Common myeloid progenitor, CD34-positive (primary cell): ENCODE measurements at regions not wholly inside any gene's neighbourhood (a gene's known extent, or its start where the extent isn't known, plus 50 kb on each side); places are given as distances from the start of the nearest gene placed in this dataset.

Experiments
- CTCF ChIA-PET: fragments of 350-600 bp; sonication (Branson Sonifier 250); formaldehyde crosslinking; loops from one replicate; lab custom pipeline; 2021; ENCODE audit warnings: antibody characterized with exemption; lab: Charles Lee
- POLR2A ChIA-PET: fragments of 350-600 bp; sonication (Branson Sonifier 250); formaldehyde crosslinking; loops from one replicate; lab custom pipeline; 2021; ENCODE audit warnings: antibody characterized with exemption; lab: Charles Lee
- DNase-seq, 3 donors: peaks; one replicate each; pipeline versions ENCODE4 v3.0.0 to v3.0.0-alpha.2; 2013
- H3K27ac ChIP-seq, 2 experiments: 1 replicate in 1 of 2; 2 replicates in 1 of 2; pipeline ENCODE4 v1.7.0; 2013; ENCODE audit warnings: inconsistent platforms in 2 of 2, low read length in 2 of 2, mild to moderate bottlenecking in 2 of 2, low read depth in 1 of 2, moderate library complexity in 1 of 2; ENCODE audit not compliant: severe bottlenecking in 2 of 2, insufficient read depth in 1 of 2, poor library complexity in 1 of 2
- H3K27me3 ChIP-seq, 5 experiments: replicated peaks in 2 of 5; 1 replicate in 3 of 5; 2 replicates in 2 of 5; pipeline versions ENCODE4 v1.6.1 to v1.7.0; 2013; ENCODE audit warnings: low read length in 4 of 5, mild to moderate bottlenecking in 2 of 5, moderate library complexity in 2 of 5, inconsistent platforms in 1 of 5; ENCODE audit not compliant: insufficient read depth in 5 of 5, control insufficient read depth in 4 of 5
- H3K36me3 ChIP-seq, 4 experiments: 1 replicate in 2 of 4; 2 replicates in 2 of 4; pipeline versions ENCODE4 v1.6.1 to v1.7.0; 2013; ENCODE audit warnings: low read length in 3 of 4, control low read depth in 1 of 4, mild to moderate bottlenecking in 1 of 4; ENCODE audit not compliant: control insufficient read depth in 4 of 4, insufficient read depth in 4 of 4
- H3K4me1 ChIP-seq, 4 experiments: 1 replicate in 3 of 4; 2 replicates in 1 of 4; pipeline versions ENCODE4 v1.6.1 to v1.7.1; 2013; ENCODE audit warnings: low read length in 3 of 4, mild to moderate bottlenecking in 3 of 4, control low read depth in 1 of 4, inconsistent platforms in 1 of 4, moderate library complexity in 1 of 4; ENCODE audit not compliant: control insufficient read depth in 4 of 4, insufficient read depth in 4 of 4; ENCODE audit errors: control extremely low read depth in 1 of 4
- H3K4me3 ChIP-seq, 7 experiments: 1 replicate in 4 of 7; 2 replicates in 3 of 7; pipeline versions ENCODE4 v1.5.1 to v1.7.0; 2013; ENCODE audit warnings: mild to moderate bottlenecking in 7 of 7, low read length in 6 of 7, moderate library complexity in 6 of 7, inconsistent platforms in 2 of 7, low read depth in 2 of 7, control low read depth in 1 of 7; ENCODE audit not compliant: insufficient read depth in 4 of 7, control insufficient read depth in 1 of 7; ENCODE audit errors: extremely low read depth in 1 of 7
- H3K9me3 ChIP-seq, 5 experiments: 1 replicate in 4 of 5; 2 replicates in 1 of 5; pipeline versions ENCODE4 v1.6.1 to v1.7.1; 2013; ENCODE audit warnings: low read length in 4 of 5, mild to moderate bottlenecking in 2 of 5, inconsistent platforms in 1 of 5, low read depth in 1 of 5, moderate library complexity in 1 of 5; ENCODE audit not compliant: control insufficient read depth in 4 of 5, insufficient read depth in 2 of 5; ENCODE audit errors: control extremely low read depth in 1 of 5
- WGBS: methylation state at CpG from one replicate; pipeline ENCODE4 v1.1.5; 2013; ENCODE audit not compliant: insufficient coverage; 5-methylcytosine and 5-hydroxymethylcytosine counted together

DNA sequence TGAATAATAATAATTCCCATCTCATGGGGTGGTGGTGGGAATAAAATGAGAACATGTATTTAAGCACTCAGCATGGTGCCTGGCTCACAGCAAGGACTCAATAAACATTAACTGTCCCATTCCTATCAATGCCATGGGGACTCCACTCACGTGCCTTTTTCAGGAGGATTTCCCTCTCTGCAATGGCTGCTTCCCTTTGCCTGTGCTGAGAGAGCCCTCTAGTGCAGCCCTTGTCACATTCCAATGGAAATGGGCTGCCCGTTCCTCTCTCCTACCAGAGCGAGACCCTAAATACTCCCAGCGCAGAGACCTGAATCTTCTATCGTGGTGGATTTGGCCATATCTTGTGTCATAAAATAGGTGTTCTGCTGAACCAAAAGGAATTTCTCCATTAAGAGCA is 621.5 kb upstream of the B3GAT1 start:
- peaks cover 0 to 6% (median 2%) of the 10 kb centered on the region in 5 experiments for H3K27me3 ChIP-seq
- H3K4me1 ChIP-seq, result no peaks in the 10 kb centered on the region
- no peak for DNase-seq
- H3K36me3 ChIP-seq, result no peaks in the 10 kb centered on the region
- ChIA-PET POLR2A (no interaction called here), CTCF (no interaction called here)
- no peaks in the 10 kb centered on the region for H3K9me3 ChIP-seq
- WGBS, result 28% methylated on average over 5 of the region's 5 CpGs
- H3K27ac ChIP-seq, result no peak overlapping the region
- H3K4me3 ChIP-seq, result no peak overlapping the region

DNA sequence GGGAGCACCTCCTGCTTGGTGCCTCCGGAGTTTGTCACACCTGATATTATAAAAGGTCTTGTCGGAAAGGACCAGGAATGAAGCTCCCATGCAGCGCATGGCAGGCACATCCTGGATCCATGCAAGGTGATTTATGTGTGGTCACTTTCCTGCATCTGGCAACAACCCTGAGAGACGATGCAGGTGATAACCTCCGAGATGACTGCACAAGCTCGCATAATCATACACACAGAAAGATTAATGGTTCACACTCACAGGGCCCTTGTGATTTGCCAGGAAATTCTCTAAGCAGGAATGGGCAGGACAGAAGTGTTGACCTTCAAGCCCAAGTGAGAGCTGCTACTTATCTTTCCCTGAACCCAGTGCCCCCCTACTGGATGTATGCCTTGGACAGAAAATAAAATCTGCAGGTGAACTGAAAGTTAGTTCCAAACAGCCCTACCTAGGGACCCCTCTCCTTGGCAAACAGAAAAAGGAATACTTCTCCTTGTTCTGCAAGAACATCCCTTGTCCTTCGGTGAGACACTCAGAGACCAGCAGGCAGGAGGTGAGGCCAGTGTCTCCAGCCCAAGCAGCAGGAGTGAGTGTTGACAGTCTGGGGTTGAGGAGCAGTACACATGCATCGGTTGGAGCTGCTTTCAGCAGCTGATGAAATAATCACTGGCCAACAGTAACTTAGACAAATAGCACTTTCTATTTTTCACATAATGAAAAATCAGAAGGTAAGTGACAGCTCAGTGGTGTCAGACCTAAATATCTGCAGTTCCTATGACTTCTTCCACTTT is 619.4 kb upstream of the B3GAT1 start:
- H3K27ac ChIP-seq, result no peak overlapping the region
- no peaks in the 10 kb centered on the region for H3K4me1 ChIP-seq
- 85% methylated on average over 4 of the region's 8 CpGs for WGBS
- no peak for DNase-seq
- H3K4me3 ChIP-seq, result no peak overlapping the region
- peaks cover 0 to 6% (median 2%) of the 10 kb centered on the region in 5 experiments for H3K27me3 ChIP-seq
- H3K9me3 ChIP-seq, result no peaks in the 10 kb centered on the region
- ChIA-PET POLR2A (no interaction called here), CTCF (no interaction called here)
- no peaks in the 10 kb centered on the region for H3K36me3 ChIP-seq

DNA sequence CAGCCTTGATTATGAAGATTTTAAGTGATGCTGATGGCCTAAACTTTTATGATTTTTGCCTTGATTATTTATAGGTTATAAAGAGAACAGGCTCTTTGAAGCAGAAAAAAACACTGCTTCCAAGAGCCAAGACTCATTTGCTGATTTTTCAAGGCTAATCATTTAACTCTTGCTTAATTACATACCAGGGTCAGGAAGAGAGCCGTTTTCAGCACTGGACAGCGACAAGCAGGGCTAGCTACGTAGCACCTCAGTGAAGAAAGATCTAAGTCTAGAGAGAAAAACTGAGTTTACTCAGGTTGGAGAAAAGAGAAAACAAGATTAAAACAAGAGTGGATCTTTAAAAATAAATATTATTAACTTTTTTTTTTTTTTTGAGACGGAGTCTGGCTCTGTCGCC is 615.4 kb upstream of the B3GAT1 start:
- Histone ChIP-seq H3K4me1 (no peaks in the 10 kb centered on the region), H3K27ac (no peak overlapping the region), H3K4me3 (no peak overlapping the region), H3K36me3 (no peaks in the 10 kb centered on the region), H3K27me3 (peaks cover 0 to 6% (median 2%) of the 10 kb centered on the region in 5 experiments), H3K9me3 (no peaks in the 10 kb centered on the region)
- ChIA-PET POLR2A (no interaction called here), CTCF (no interaction called here)
- WGBS, result 0% methylated on average over 1 of the region's 5 CpGs
- DNase-seq, result peak; percentile 24 to 60 (median 59)

DNA sequence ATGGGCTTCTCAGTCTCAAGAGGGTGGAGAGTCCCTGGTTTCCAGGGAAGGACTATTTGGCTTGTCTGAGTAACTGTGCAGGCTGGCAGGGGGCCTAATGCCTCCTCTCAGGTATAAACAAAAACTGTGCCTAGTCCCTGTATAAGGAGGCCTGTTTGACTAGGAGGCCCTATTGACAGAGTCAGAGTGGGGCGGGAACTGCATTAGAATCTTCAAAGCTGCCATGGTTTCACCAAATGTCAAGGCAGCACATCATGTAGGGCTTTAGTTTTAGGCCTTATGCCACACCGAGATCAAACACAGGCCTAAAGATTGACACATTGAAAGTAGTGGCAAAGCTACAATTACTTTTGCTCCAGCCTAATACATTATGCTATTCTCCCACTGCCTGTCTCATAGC is 611.5 kb upstream of the B3GAT1 start:
- POLR2A ChIA-PET, result no interaction called here
- 85% methylated on average over 2 of the region's 2 CpGs for WGBS

DNA sequence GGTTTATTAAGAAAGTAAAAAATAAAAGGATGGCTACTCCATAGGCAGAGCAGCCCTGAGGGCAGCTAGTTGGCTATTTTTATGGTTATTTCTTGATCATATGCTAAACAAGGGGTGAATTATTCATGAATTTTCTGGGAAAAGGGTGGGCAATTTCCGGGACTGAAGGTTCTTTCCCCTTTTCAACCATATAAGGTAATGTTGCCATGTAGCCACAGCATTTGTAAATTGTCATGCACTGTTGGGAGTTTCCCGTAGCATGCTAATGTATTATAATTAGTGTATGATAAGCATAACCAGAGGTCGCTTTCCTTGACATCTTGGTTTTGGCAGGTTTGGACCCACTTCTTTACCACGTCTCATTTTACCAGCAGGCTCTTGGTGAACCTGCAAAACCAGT is 610.4 kb upstream of the B3GAT1 start:
- no peaks in the 10 kb centered on the region for H3K36me3 ChIP-seq
- no peaks in the 10 kb centered on the region for H3K27me3 ChIP-seq
- ChIA-PET POLR2A (no interaction called here), CTCF (no interaction called here)
- DNase-seq, result no peak
- WGBS, result 76% methylated on average over 2 of the region's 4 CpGs
- H3K4me1 ChIP-seq, result no peaks in the 10 kb centered on the region
- no peaks in the 10 kb centered on the region for H3K9me3 ChIP-seq
- H3K27ac ChIP-seq, result no peak overlapping the region
- H3K4me3 ChIP-seq, result no peak overlapping the region

More for the DNA sequence above, 611.5 kb upstream of the B3GAT1 start:
- Histone ChIP-seq H3K4me3 (no peak overlapping the region), H3K9me3 (no peaks in the 10 kb centered on the region), H3K27me3 (no peaks in the 10 kb centered on the region), H3K4me1 (no peaks in the 10 kb centered on the region), H3K36me3 (no peaks in the 10 kb centered on the region), H3K27ac (no peak overlapping the region)
- DNase-seq, result no peak
- CTCF ChIA-PET, result no interaction called here

DNA sequence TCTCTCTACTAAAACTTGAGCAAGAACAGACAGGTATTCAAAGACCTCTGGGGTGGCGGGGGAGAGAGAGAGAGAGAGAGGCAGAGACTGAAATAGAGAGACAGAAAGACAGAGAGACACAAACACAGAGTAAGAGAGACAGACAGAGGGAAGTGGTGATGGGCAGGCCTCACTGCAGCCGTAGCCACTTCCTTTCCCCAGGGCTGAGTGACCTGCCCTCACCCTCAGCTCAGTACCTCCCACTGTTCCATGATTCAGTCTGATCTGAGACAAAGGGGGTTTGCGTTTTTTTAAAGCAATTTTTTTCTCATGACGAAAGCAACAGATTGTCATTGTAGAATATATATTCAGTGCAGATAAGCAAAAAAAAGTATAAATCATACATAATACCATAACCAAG is 607.9 kb upstream of the B3GAT1 start:
- DNase-seq, result no peak
- no peaks in the 10 kb centered on the region for H3K36me3 ChIP-seq
- ChIA-PET POLR2A (no interaction called here), CTCF (no interaction called here)
- WGBS, result 100% methylated on average over 1 of the region's 4 CpGs
- H3K4me1 ChIP-seq, result no peaks in the 10 kb centered on the region
- H3K4me3 ChIP-seq, result no peak overlapping the region
- no peaks in the 10 kb centered on the region for H3K9me3 ChIP-seq
- H3K27me3 ChIP-seq, result no peaks in the 10 kb centered on the region
- no peak overlapping the region for H3K27ac ChIP-seq

DNA sequence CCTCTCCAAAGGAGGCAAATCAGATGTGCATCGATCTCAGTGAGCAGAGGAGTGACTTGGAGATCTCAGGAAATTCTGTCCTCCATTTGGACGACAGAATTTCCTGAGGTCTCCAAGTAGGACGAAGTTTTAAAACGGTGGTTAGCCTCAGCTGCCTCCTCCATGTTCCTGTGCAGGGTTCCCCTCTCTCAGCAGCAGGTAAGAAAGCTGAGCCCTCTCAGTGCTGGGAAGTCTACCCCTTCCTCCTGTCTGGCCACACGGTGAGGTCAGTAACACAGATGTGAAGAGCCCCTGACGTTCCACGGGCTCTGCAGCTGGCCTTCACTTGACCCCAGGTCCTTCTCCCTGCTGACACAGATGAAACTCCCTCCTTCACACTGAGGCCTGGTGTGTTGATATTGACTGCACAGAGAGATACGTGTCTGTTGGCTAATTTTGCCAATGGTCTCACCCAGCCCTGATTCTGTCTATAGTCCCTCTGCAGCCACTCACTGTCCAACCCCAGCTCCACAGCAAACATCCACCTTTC is 607.4 kb upstream of the B3GAT1 start:
- DNase-seq, result no peak
- WGBS, result 91% methylated on average over 5 of the region's 8 CpGs
- Histone ChIP-seq H3K9me3 (no peaks in the 10 kb centered on the region), H3K4me3 (no peak overlapping the region), H3K36me3 (no peaks in the 10 kb centered on the region), H3K4me1 (no peaks in the 10 kb centered on the region), H3K27ac (no peak overlapping the region), H3K27me3 (no peaks in the 10 kb centered on the region)
- POLR2A ChIA-PET, result no interaction called here
- CTCF ChIA-PET, result no interaction called here
